Uterus (tissue), 3 donors: ENCODE measurements at regions not wholly inside any gene's neighbourhood (a gene's known extent, or its start where the extent isn't known, plus 50 kb on each side); places are given as distances from the start of the nearest gene placed in this dataset.
"Not testable (repeated sequence)": the region's sequence is repeated elsewhere in the genome, so short reads cannot be mapped to it uniquely, and the experiment has no call there.

Source experiments
- DNase-seq, 2 donors: peaks; one replicate each; pipeline ENCODE4 v3.0.0-alpha.2; 2019 to 2020
- H3K27ac ChIP-seq, 2 donors: fragments of 200-600 bp; sonication (generic); 1 replicate in 1 of 2; 2 replicates in 1 of 2; pipeline ENCODE4 v1.5.1; 2016 to 2018
- H3K27me3 ChIP-seq, 2 donors: fragments of 200-600 bp; sonication (generic); one replicate each; pipeline ENCODE4 v1.5.1; 2018 to 2019; ENCODE audit warnings: control low read depth in 1 of 2
- H3K36me3 ChIP-seq, 2 donors: fragments of 200-600 bp; sonication (generic); one replicate each; pipeline ENCODE4 v1.5.1; 2019; ENCODE audit warnings: control low read depth in 1 of 2
- H3K4me1 ChIP-seq, 2 donors: fragments of 200-600 bp; sonication (generic); one replicate each; pipeline ENCODE4 v1.5.1; 2018 to 2019; ENCODE audit warnings: control low read depth in 1 of 2
- H3K4me3 ChIP-seq, 2 donors: fragments of 200-600 bp; sonication (generic); 1 replicate in 1 of 2; 2 replicates in 1 of 2; pipeline ENCODE4 v1.5.1; 2018 to 2019; ENCODE audit warnings: mild to moderate bottlenecking in 1 of 2
- H3K9me3 ChIP-seq, 2 donors: fragments of 200-600 bp; sonication (generic); one replicate each; pipeline ENCODE4 v1.5.1; 2019; ENCODE audit warnings: control low read depth in 1 of 2
- POLR2A ChIP-seq, 2 donors: fragments of 450-650 bp; IDR thresholded peaks; one replicate each; pipeline ENCODE4 v1.6.1; 2016; ENCODE audit warnings: antibody characterized with exemption in 2 of 2, mild to moderate bottlenecking in 1 of 2, moderate library complexity in 1 of 2
- intact Hi-C: fragments of 100-400 bp; cut with DNase I; formaldehyde crosslinking; loops from one replicate; pipeline ENCODE4 v1.15.1; 2023; ENCODE audit warnings: low total_unique reads
- TF ChIP-seq, protein P1 (sequence below), 4 experiments: fragments of 200-600 bp in 2 of 4; fragments of 450-650 bp in 2 of 4; sonication (generic) in 2 of 4; IDR thresholded peaks; one replicate each; pipeline ENCODE4 v1.5.1; 2016 to 2019; ENCODE audit warnings: antibody characterized with exemption in 4 of 4, mild to moderate bottlenecking in 2 of 4, moderate library complexity in 1 of 4
- donor health status: DM: yes; HTN: yes; CAD: no.

DNA sequence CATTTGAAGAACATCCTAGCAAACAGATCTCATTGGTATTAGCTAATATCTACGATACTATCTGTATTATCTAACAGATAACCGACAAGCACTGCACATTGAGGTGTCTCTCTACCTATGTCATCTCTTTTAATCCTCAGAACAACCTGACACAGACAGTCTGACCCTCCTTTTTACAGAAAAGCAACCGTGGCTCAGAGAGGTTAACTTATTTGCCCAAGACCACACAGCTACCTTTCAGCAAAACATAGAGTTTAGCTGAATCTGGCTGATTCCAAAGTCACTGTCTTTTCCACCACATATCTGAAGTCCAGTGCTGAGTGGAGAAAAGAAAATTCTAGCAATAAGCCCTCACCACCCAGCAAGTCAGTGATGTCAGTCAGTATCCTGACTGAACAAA, 358.7 kb upstream of the JARID2 start:
- H3K4me1 ChIP-seq: no peaks in the 10 kb centered on the region
- no peak for DNase-seq
- no peaks in the 10 kb centered on the region for H3K27me3 ChIP-seq
- H3K4me3 ChIP-seq: no peak overlapping the region
- intact Hi-C loops: no loop called here
- no peak overlapping the region for H3K27ac ChIP-seq
- TF ChIP-seq, protein P1, sequence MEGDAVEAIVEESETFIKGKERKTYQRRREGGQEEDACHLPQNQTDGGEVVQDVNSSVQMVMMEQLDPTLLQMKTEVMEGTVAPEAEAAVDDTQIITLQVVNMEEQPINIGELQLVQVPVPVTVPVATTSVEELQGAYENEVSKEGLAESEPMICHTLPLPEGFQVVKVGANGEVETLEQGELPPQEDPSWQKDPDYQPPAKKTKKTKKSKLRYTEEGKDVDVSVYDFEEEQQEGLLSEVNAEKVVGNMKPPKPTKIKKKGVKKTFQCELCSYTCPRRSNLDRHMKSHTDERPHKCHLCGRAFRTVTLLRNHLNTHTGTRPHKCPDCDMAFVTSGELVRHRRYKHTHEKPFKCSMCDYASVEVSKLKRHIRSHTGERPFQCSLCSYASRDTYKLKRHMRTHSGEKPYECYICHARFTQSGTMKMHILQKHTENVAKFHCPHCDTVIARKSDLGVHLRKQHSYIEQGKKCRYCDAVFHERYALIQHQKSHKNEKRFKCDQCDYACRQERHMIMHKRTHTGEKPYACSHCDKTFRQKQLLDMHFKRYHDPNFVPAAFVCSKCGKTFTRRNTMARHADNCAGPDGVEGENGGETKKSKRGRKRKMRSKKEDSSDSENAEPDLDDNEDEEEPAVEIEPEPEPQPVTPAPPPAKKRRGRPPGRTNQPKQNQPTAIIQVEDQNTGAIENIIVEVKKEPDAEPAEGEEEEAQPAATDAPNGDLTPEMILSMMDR (IDR thresholded peaks at IDR 0.05): no peak
- no peak for TF ChIP-seq POLR2A (IDR thresholded peaks at IDR 0.05)
- H3K9me3 ChIP-seq: no peaks in the 10 kb centered on the region
- no peaks in the 10 kb centered on the region for H3K36me3 ChIP-seq

DNA sequence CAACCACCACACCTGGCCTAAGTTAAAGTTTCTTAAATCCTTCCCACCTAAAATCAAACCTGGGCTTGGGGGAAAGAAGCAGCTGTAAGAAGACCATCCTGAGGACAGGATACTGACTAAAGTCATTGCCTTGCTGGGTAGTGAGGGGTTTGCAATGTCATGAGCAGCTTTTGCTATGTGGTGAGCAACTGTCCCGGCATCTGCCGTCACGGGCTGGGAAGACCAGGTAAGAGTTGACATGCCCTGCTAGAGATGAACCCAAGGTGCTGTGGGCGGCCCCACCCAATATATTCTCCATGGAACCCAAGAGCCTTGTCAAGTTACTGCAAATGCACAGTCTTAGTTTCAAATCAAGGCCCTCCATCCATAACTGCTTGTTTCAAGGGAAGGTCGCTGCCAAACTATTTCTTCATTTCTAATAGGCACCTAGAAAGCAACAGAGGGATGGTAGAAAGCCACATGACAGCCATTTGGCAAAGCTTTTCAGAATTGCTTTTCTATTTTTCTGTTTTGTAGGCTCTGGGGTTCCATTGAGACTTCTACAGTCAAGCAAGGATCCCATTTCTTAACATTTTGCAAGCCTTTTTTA, 357.8 kb upstream of the JARID2 start:
- Histone ChIP-seq H3K4me1 (no peaks in the 10 kb centered on the region), H3K4me3 (no peak overlapping the region), H3K27ac (no peak overlapping the region), H3K36me3 (no peaks in the 10 kb centered on the region), H3K9me3 (no peaks in the 10 kb centered on the region), H3K27me3 (no peaks in the 10 kb centered on the region)
- intact Hi-C loops: no loop called here
- no peak for DNase-seq
- TF ChIP-seq POLR2A (IDR thresholded peaks at IDR 0.05): no peak
- TF ChIP-seq, protein P1 (IDR thresholded peaks at IDR 0.05): no peak

DNA sequence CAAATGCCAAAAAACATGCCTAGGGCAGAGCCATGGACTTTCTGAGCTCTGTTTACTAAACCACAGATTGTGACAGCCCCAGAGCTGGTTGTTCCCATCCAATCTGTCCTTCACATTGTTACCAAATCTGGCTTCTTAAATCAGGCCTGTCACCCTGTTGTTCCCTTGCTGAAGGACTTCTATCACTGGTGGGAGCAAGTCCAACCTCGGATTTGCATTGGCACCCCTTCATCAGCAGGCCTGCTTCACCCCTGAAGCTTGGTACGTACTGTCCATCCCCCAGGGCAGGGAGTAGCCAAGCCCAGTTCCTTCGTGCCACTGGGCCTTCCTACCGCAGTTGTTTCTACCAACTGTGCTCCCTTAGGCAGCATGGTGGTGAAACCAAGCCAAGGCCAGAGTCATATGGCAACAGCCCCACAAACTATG, 357.3 kb upstream of the JARID2 start:
- TF ChIP-seq POLR2A (IDR thresholded peaks at IDR 0.05): no peak
- TF ChIP-seq, protein P1 (IDR thresholded peaks at IDR 0.05): no peak
- intact Hi-C loops: no loop called here
- Histone ChIP-seq H3K36me3 (no peaks in the 10 kb centered on the region), H3K9me3 (no peaks in the 10 kb centered on the region), H3K27ac (no peak overlapping the region), H3K4me1 (no peaks in the 10 kb centered on the region), H3K4me3 (no peak overlapping the region), H3K27me3 (no peaks in the 10 kb centered on the region)
- DNase-seq: no peak

DNA sequence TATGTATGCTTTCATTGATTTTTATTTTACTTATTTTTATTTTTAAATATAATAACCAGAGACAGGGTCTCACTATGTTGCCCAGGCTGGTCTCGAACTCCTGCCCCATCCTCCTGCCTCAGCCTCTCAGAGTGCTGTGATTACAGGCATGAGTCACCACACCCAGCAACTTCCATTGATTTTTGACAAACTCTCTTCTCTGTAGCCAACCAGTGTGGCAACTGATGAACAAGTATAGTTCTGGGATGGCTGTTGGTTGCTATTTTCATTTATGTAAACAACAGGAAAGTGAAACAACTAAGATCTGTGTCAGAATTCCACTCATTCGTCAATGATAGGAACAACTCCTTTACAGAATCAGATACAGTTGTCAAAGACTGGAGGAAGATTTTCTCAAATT, 356.7 kb upstream of the JARID2 start:
- no peaks in the 10 kb centered on the region for H3K27me3 ChIP-seq
- H3K4me3 ChIP-seq: no peak overlapping the region
- no peak for DNase-seq
- no peaks in the 10 kb centered on the region for H3K36me3 ChIP-seq
- H3K27ac ChIP-seq: no peak overlapping the region
- H3K9me3 ChIP-seq: no peaks in the 10 kb centered on the region
- H3K4me1 ChIP-seq: no peaks in the 10 kb centered on the region
- intact Hi-C loops: no loop called here
- TF ChIP-seq POLR2A (IDR thresholded peaks at IDR 0.05): no peak
- TF ChIP-seq, protein P1 (IDR thresholded peaks at IDR 0.05): no peak

DNA sequence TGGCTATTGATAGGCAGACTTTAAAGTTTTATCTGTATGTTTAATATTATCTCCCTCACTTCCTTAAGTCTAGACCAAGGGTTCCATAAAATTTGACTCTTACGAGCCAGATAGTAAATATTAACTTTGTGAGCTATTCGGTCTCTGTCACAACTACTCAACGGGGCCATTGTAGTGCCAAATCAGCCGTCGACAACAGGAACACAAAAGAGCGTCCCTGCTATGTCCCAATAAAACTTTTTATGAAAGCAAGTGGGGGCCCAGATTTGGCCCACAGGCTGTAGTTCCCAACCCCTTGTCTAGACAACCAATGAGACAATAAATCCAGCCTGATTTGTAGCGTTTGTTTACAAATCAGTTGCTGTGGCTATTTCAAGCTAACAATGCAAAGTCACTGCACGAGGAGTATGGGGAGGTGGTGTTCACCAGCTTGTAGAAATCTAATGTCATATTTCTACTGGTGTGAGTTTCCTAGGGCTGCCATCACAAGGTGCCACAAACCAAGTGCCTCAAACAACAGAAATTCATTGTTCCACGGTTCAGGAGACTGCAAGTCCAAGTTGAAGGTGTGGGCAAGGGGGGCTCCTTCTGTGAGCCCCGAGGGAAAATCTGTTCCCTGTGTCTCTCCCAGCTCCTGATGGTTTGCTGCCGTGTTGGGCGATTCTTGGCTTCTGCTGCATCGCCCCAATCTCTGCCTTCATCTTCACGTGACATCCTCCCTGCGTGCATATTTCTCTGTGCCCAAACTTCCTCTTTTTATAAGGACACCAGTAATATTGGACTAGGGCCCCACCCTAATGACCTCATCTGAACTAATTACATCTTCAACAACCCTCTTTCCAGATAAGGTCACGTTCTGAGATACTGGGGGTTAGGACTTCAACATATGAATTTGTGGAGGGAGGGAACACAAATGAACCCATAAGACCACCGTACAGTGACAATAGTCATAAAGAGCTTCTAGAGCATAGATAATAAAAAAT, 356.0 kb upstream of the JARID2 start:
- no peaks in the 10 kb centered on the region for H3K9me3 ChIP-seq
- intact Hi-C loops: no loop called here

DNA sequence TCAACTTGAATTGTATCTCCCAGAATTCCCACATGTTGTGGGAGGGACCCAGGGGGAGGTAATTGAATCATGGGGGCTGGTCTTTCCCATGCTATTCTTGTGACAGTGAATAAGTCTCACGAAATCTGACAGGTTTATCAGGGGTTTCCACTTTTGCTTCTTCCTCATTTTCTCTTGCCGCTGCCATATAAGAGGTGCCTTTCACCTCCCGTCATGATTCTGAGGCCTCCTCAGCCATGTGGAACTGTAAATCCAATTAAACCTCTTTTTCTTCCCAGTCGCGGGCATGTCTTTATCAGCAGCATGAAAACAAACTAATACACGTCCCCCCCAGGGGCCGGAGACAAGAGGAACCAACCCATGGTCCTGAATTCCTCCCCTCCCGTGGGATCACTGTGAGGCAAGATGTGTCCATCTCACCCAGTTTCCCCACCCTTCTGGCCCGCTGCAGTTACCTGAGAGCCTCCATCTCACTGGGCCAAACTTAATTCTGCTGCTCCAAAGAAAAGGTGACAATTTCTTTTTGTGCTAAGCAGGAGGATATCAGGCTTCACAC, 354.0 kb upstream of the JARID2 start:
- H3K4me1 ChIP-seq, H3K4me3 ChIP-seq, H3K9me3 ChIP-seq, DNase-seq, intact Hi-C loops, H3K27me3 ChIP-seq, H3K27ac ChIP-seq, H3K36me3 ChIP-seq: not testable (repeated sequence)

More for the DNA sequence above, 356.0 kb upstream of the JARID2 start:
- Histone ChIP-seq H3K27ac (no peak overlapping the region), H3K36me3 (no peaks in the 10 kb centered on the region), H3K27me3 (no peaks in the 10 kb centered on the region), H3K4me3 (no peak overlapping the region), H3K4me1 (no peaks in the 10 kb centered on the region)
- DNase-seq: no peak
- TF ChIP-seq, protein P1 (IDR thresholded peaks at IDR 0.05): no peak
- TF ChIP-seq POLR2A (IDR thresholded peaks at IDR 0.05): no peak
